Endothelial cell of umbilical vein (primary cell): ENCODE measurements at regions not wholly inside any gene's neighbourhood (a gene's known extent, or its start where the extent isn't known, plus 50 kb on each side); places are given as distances from the start of the nearest gene placed in this dataset.

Experiments
- BruUV-seq: library from RNA; stranded (reverse); fragments of 400-500 nt; replicated peaks from 2 replicates; lab custom pipeline; 2021; lab: Mats Ljungman, UMichigan
- CTCF ChIA-PET: fragments of 300-600, 350-600 bp; sonication (Branson Sonifier 250); formaldehyde crosslinking; loops from one replicate; lab custom pipeline; 2021; ENCODE audit warnings: antibody characterized with exemption, inconsistent platforms; lab: Charles Lee
- POLR2A ChIA-PET: fragments of 300-600, 350-600 bp; sonication (Branson Sonifier 250); formaldehyde crosslinking; loops from one replicate; lab custom pipeline; 2021; ENCODE audit warnings: antibody characterized with exemption, inconsistent platforms; lab: Charles Lee
- DNase-seq: peaks from one replicate; pipeline ENCODE4 v3.0.0-alpha.2; 2011; ENCODE audit warnings: low read depth, low spot score
- FAIRE-seq: peaks from 2 replicates; lab custom pipeline; 2011; peaks lifted over from hg19 to GRCh38; lab: Jason Lieb, UNC
- H2AFZ ChIP-seq: 2 replicates; pipeline ENCODE4 v1.6.0; 2012; ENCODE audit warnings: low read depth, low read length, control low read depth, inconsistent platforms
- H3K27ac ChIP-seq: 2 replicates; pipeline ENCODE4 v1.5.1; 2011; ENCODE audit warnings: low read depth, mild to moderate bottlenecking, control low read depth, low read length, moderate library complexity; ENCODE audit not compliant: insufficient read depth
- H3K27me3 ChIP-seq, 2 experiments: 2 replicates each; pipeline versions ENCODE4 v1.6.0 to v1.6.1; 2011; ENCODE audit warnings: low read length in 2 of 2, mixed read lengths in 1 of 2; ENCODE audit not compliant: control insufficient read depth in 2 of 2, insufficient read depth in 2 of 2
- H3K36me3 ChIP-seq, 2 experiments: 2 replicates in 1 of 2; 3 replicates in 1 of 2; pipeline ENCODE4 v1.5.1; 2011; ENCODE audit warnings: low read length in 2 of 2, mild to moderate bottlenecking in 1 of 2, moderate library complexity in 1 of 2; ENCODE audit not compliant: control insufficient read depth in 2 of 2, insufficient read depth in 2 of 2; ENCODE audit errors: extremely low read depth in 1 of 2
- H3K4me1 ChIP-seq: 3 replicates; pipeline ENCODE4 v1.5.1; 2011; ENCODE audit warnings: mild to moderate bottlenecking, low read length; ENCODE audit not compliant: control insufficient read depth, insufficient read depth; ENCODE audit errors: extremely low read depth
- H3K4me2 ChIP-seq: 2 replicates; pipeline ENCODE4 v1.6.1; 2011; ENCODE audit warnings: low read length, control low read depth, mixed read lengths; ENCODE audit not compliant: insufficient read depth
- H3K4me3 ChIP-seq, 3 experiments: fragments of 200-600 bp in 1 of 3; sonication (generic), shearing (Covaris generic) in 1 of 3; replicated peaks in 1 of 3; 2 replicates each; pipeline ENCODE4 v1.5.1; 2011 to 2016; ENCODE audit warnings: control low read depth in 3 of 3, low read length in 3 of 3, mild to moderate bottlenecking in 2 of 3, inconsistent platforms in 1 of 3, low read depth in 1 of 3, moderate library complexity in 1 of 3; ENCODE audit not compliant: insufficient read depth in 1 of 3
- H3K79me2 ChIP-seq: 2 replicates; pipeline ENCODE4 v1.6.0; 2012; ENCODE audit warnings: low read length, inconsistent platforms; ENCODE audit not compliant: control insufficient read depth, insufficient read depth
- H3K9ac ChIP-seq: replicated peaks from 2 replicates; pipeline ENCODE3; 2011; ENCODE audit warnings: low read length, control low read depth; ENCODE audit not compliant: insufficient read depth; ENCODE audit errors: extremely low read depth
- H3K9me1 ChIP-seq: replicated peaks from 3 replicates; pipeline ENCODE4 v1.6.0; 2011; ENCODE audit warnings: mild to moderate bottlenecking, low read length; ENCODE audit not compliant: control insufficient read depth, insufficient read depth; ENCODE audit errors: extremely low read depth
- H3K9me3 ChIP-seq: replicated peaks from 2 replicates; pipeline ENCODE4 v1.5.1; 2012; ENCODE audit warnings: low read length, inconsistent platforms; ENCODE audit not compliant: control insufficient read depth, insufficient read depth
- H4K20me1 ChIP-seq: replicated peaks from 2 replicates; pipeline ENCODE3; 2011; ENCODE audit warnings: mild to moderate bottlenecking, low read length; ENCODE audit not compliant: control insufficient read depth, insufficient read depth; ENCODE audit errors: extremely low read depth
- CTCF ChIP-seq, 2 donors: IDR thresholded peaks; 1 replicate in 1 of 2; 2 replicates in 1 of 2; pipeline ENCODE4 v1.5.1; 2011; ENCODE audit warnings: low read length in 2 of 2, mild to moderate bottlenecking in 2 of 2, moderate library complexity in 2 of 2, control low read depth in 1 of 2, inconsistent platforms in 1 of 2, low read depth in 1 of 2; ENCODE audit not compliant: insufficient read depth in 1 of 2; ENCODE audit errors: extremely low read depth in 1 of 2
- EZH2 ChIP-seq: IDR thresholded peaks from 2 replicates; pipeline ENCODE4 v1.6.1; 2012; ENCODE audit warnings: borderline replicate concordance, low read depth, mild to moderate bottlenecking, moderate library complexity, low read length, inconsistent platforms; ENCODE audit not compliant: severe bottlenecking
- FOS ChIP-seq: IDR thresholded peaks from 2 replicates; pipeline ENCODE4 v1.6.1; 2011; ENCODE audit warnings: mild to moderate bottlenecking, low read length, moderate library complexity, borderline replicate concordance; ENCODE audit not compliant: insufficient read depth
- GATA2 ChIP-seq: IDR thresholded peaks from 2 replicates; pipeline ENCODE4 v1.7.0; 2011; ENCODE audit warnings: low read depth, mild to moderate bottlenecking, moderate library complexity, mixed read lengths, low read length; ENCODE audit not compliant: insufficient read length, insufficient read depth
- JUN ChIP-seq: IDR thresholded peaks from 2 replicates; pipeline ENCODE4 v1.6.1; 2011; ENCODE audit warnings: borderline replicate concordance, low read depth; ENCODE audit not compliant: insufficient read length, insufficient read depth
- MAX ChIP-seq: IDR thresholded peaks from 2 replicates; pipeline ENCODE4 v1.6.1; 2011; ENCODE audit not compliant: insufficient read depth, insufficient read length
- MYC ChIP-seq: IDR thresholded peaks from one replicate; pipeline ENCODE4 v1.6.1; 2011; ENCODE audit warnings: mild to moderate bottlenecking, low read depth, low read length
- POLR2A ChIP-seq: IDR thresholded peaks from 2 replicates; pipeline ENCODE4 v1.6.1; 2012; ENCODE audit warnings: low read depth, mild to moderate bottlenecking, control low read depth, low read length
- POLR2AphosphoS5 ChIP-seq: IDR thresholded peaks from 2 replicates; pipeline ENCODE4 v1.6.1; 2012; ENCODE audit warnings: low read depth, mild to moderate bottlenecking, control low read depth, low read length, moderate library complexity; ENCODE audit not compliant: insufficient read depth
- dilution Hi-C: fragments of 300-500 bp; cut with MboI; formaldehyde crosslinking; loops from one replicate; pipeline ENCODE4 v1.15.0; 2019; ENCODE audit warnings: low sequenced_read_pairs; ENCODE audit not compliant: extremely low pct_ligation_motif_present
- intact Hi-C: fragments of 100-400 bp; cut with micrococcal nuclease; formaldehyde crosslinking; loops from one replicate; pipeline ENCODE4 v1.10.0; 2022

- no peak overlapping the region for H2AFZ ChIP-seq
- ChIA-PET POLR2A (no interaction called here), CTCF (interaction anchor here (2.2 kb wide), 1 partner anchor 13 kb away, joined by 6 read pairs; no protein-coding TSS in a partner anchor)
- no peaks in the 10 kb centered on the region for H4K20me1 ChIP-seq
- peaks cover 10 to 14% of the 10 kb centered on the region in 2 experiments for H3K27me3 ChIP-seq
- no peaks in the 10 kb centered on the region for H3K79me2 ChIP-seq
- H3K36me3 ChIP-seq = no peaks in the 10 kb centered on the region
- no peak overlapping the region for H3K4me2 ChIP-seq
- FAIRE-seq (no peak), DNase-seq (no peak)
- H3K9me3 ChIP-seq = no peaks in the 10 kb centered on the region
- BruUV-seq = no TSS peak
- no peaks in the 10 kb centered on the region for H3K4me1 ChIP-seq
- TF ChIP-seq GATA2 = no peak
- TF ChIP-seq EZH2 = no peak
- no peak for TF ChIP-seq POLR2A
- TF ChIP-seq POLR2AphosphoS5 = no peak
- no peak for TF ChIP-seq CTCF (IDR thresholded peaks at IDR 0.05; ENCODE audit: extremely low read depth in 1 of 2, insufficient read depth in 1 of 2, low read depth in 1 of 2, low read length in 2 of 2)
- no peak for TF ChIP-seq JUN
- no peak for TF ChIP-seq MYC
- TF ChIP-seq FOS = no peak
- TF ChIP-seq MAX = no peak
- dilution Hi-C loops = no loop called here
- no peak overlapping the region for H3K27ac ChIP-seq
- no peak overlapping the region for H3K4me3 ChIP-seq
- intact Hi-C loops = no loop called here
- H3K9me1 ChIP-seq = peaks cover 2% of the 10 kb centered on the region
- no peak overlapping the region for H3K9ac ChIP-seq
Measured at GRCh38 chr9:22257026-22257816, 189.4 kb upstream of the DMRTA1 start.
